Coronary artery (tissue), 2 donors: ENCODE measurements at regions not wholly inside any gene's neighbourhood (a gene's known extent, or its start where the extent isn't known, plus 50 kb on each side); places are given as distances from the start of the nearest gene placed in this dataset.
A peak's percentile ranks its signal among the peaks of the same experiment; 100 is the strongest.
"Not testable (repeated sequence)": the region's sequence is repeated elsewhere in the genome, so short reads cannot be mapped to it uniquely, and the experiment has no call there.

Experiments used
- DNase-seq: peaks from one replicate; pipeline ENCODE4 v3.0.0-alpha.2; 2017; ENCODE audit warnings: low spot score
- H3K27ac ChIP-seq, 2 donors: fragments of 200-600 bp; sonication (generic); one replicate each; pipeline ENCODE4 v1.5.1; 2016 to 2019
- H3K4me3 ChIP-seq: fragments of 200-600 bp; sonication (generic); 2 replicates; pipeline ENCODE4 v1.5.1; 2016; ENCODE audit warnings: mild to moderate bottlenecking, moderate library complexity
- CTCF ChIP-seq: fragments of 200-600 bp; sonication (generic); IDR thresholded peaks from one replicate; pipeline ENCODE4 v1.5.1; 2019; ENCODE audit warnings: antibody characterized with exemption

GRCh38 chr20:50447817-50448216, 62.4 kb upstream of the PTPN1 start:
- H3K4me3 ChIP-seq: no peak overlapping the region
- no peak for DNase-seq
- no peak for TF ChIP-seq CTCF
- H3K27ac ChIP-seq: no peak overlapping the region

GRCh38 chr20:50448625-50449403, 61.4 kb upstream of the PTPN1 start:
- not testable (repeated sequence) for H3K4me3 ChIP-seq, H3K27ac ChIP-seq, DNase-seq

- peak overlapping the region in 1 of 2 donors; percentile 54 for H3K27ac ChIP-seq
Measured at GRCh38 chr20:50449738-50450492, 60.3 kb upstream of the PTPN1 start.

GRCh38 chr20:50450493-50450826, 59.7 kb upstream of the PTPN1 start:
- no peak for TF ChIP-seq CTCF
- DNase-seq: no peak
- Histone ChIP-seq H3K27ac (peak overlapping the region in 1 of 2 donors; percentile 87), H3K4me3 (no peak overlapping the region)

More at GRCh38 chr20:50449738-50450492, 60.3 kb upstream of the PTPN1 start:
- H3K4me3 ChIP-seq: no peak overlapping the region
- TF ChIP-seq CTCF: no peak
- DNase-seq: no peak

GRCh38 chr20:50450881-50451752, 59.1 kb upstream of the PTPN1 start:
- Histone ChIP-seq H3K27ac (peak overlapping the region; percentile 56 to 87), H3K4me3 (peak overlapping the region; percentile 53)
- no peak for DNase-seq
- no peak for TF ChIP-seq CTCF

GRCh38 chr20:50451792-50452425, 58.3 kb upstream of the PTPN1 start:
- H3K4me3 ChIP-seq: peak overlapping the region; percentile 53
- peak overlapping the region; percentile 56 to 87 for H3K27ac ChIP-seq

GRCh38 chr20:50453533-50454244, 56.5 kb upstream of the PTPN1 start:
- Histone ChIP-seq H3K27ac (peak overlapping the region in 1 of 2 donors; percentile 54), H3K4me3 (no peak overlapping the region)
- TF ChIP-seq CTCF: no peak
- DNase-seq: no peak

More at GRCh38 chr20:50451792-50452425, 58.3 kb upstream of the PTPN1 start:
- not testable (repeated sequence) for DNase-seq

- not testable (repeated sequence) for H3K4me3 ChIP-seq, DNase-seq
- H3K27ac ChIP-seq: peak overlapping the region; percentile 12 to 84
Measured at GRCh38 chr20:50455245-50455644, 54.9 kb upstream of the PTPN1 start.
